Mesenchymal stem cell (in vitro differentiated cells and primary cell): ENCODE measurements at regions not wholly inside any gene's neighbourhood (a gene's known extent, or its start where the extent isn't known, plus 50 kb on each side); places are given as distances from the start of the nearest gene placed in this dataset.

Source experiments
- DNase-seq: peaks from one replicate; pipeline ENCODE4 v3.0.0-alpha.2; 2013
- H2AFZ ChIP-seq: one replicate; pipeline ENCODE4 v1.6.1; 2013; ENCODE audit warnings: low read depth, mild to moderate bottlenecking, control low read depth, inconsistent platforms, low read length, moderate library complexity
- H2AK5ac ChIP-seq: 2 replicates; pipeline ENCODE4 v1.6.1; 2013; ENCODE audit warnings: low read length, moderate library complexity, mild to moderate bottlenecking, inconsistent platforms; ENCODE audit not compliant: severe bottlenecking
- H2BK120ac ChIP-seq: one replicate; pipeline ENCODE4 v1.6.1; 2013; ENCODE audit warnings: low read depth, mild to moderate bottlenecking, inconsistent platforms, low read length, moderate library complexity
- H2BK12ac ChIP-seq, 2 experiments: one replicate each; pipeline ENCODE4 v1.6.1; 2013; ENCODE audit warnings: inconsistent platforms in 2 of 2, low read length in 2 of 2, mild to moderate bottlenecking in 2 of 2, moderate library complexity in 2 of 2, control low read depth in 1 of 2
- H2BK15ac ChIP-seq: one replicate; pipeline ENCODE4 v1.6.1; 2013; ENCODE audit warnings: mild to moderate bottlenecking, low read depth, inconsistent platforms; ENCODE audit not compliant: poor library complexity, severe bottlenecking
- H2BK5ac ChIP-seq: 2 replicates; pipeline ENCODE4 v1.6.1; 2013; ENCODE audit warnings: low read depth, mild to moderate bottlenecking, low read length, control low read depth, inconsistent platforms; ENCODE audit not compliant: poor library complexity, severe bottlenecking
- H3K14ac ChIP-seq, 2 experiments: one replicate each; pipeline ENCODE4 v1.6.1; 2013; ENCODE audit warnings: inconsistent platforms in 2 of 2, low read length in 2 of 2, control low read depth in 1 of 2, mild to moderate bottlenecking in 1 of 2, moderate library complexity in 1 of 2
- H3K18ac ChIP-seq, 2 experiments: one replicate each; pipeline ENCODE4 v1.6.1; 2013; ENCODE audit warnings: inconsistent platforms in 2 of 2, low read length in 2 of 2, control low read depth in 1 of 2, low read depth in 1 of 2, mild to moderate bottlenecking in 1 of 2
- H3K23ac ChIP-seq, 2 experiments: one replicate each; pipeline ENCODE4 v1.6.1; 2013; ENCODE audit warnings: inconsistent platforms in 2 of 2, low read length in 2 of 2, mild to moderate bottlenecking in 2 of 2, moderate library complexity in 2 of 2, control low read depth in 1 of 2
- H3K27ac ChIP-seq: 2 replicates; pipeline ENCODE4 v1.5.1; 2013; ENCODE audit warnings: mild to moderate bottlenecking, moderate library complexity, low read length, control low read depth, inconsistent platforms; ENCODE audit not compliant: poor library complexity, severe bottlenecking
- H3K27me3 ChIP-seq, 2 experiments: 2 replicates each; pipeline versions ENCODE4 v1.6.1 to v1.7.0; 2013; ENCODE audit warnings: low read length in 2 of 2, mild to moderate bottlenecking in 2 of 2, moderate library complexity in 2 of 2, control low read depth in 1 of 2, inconsistent platforms in 1 of 2; ENCODE audit not compliant: control insufficient read depth in 1 of 2, insufficient read depth in 1 of 2
- H3K36me3 ChIP-seq, 2 experiments: 2 replicates each; pipeline versions ENCODE4 v1.6.1 to v1.7.0; 2013; ENCODE audit warnings: low read length in 2 of 2, control low read depth in 1 of 2, inconsistent platforms in 1 of 2, low read depth in 1 of 2, mild to moderate bottlenecking in 1 of 2; ENCODE audit not compliant: insufficient read depth in 2 of 2, control insufficient read depth in 1 of 2
- H3K4ac ChIP-seq, 2 experiments: one replicate each; pipeline ENCODE4 v1.6.1; 2013; ENCODE audit warnings: inconsistent platforms in 2 of 2, low read length in 2 of 2, mild to moderate bottlenecking in 2 of 2, moderate library complexity in 2 of 2, control low read depth in 1 of 2, low read depth in 1 of 2
- H3K4me1 ChIP-seq: 2 replicates; pipeline ENCODE4 v1.6.1; 2013; ENCODE audit warnings: low read depth, low read length, control low read depth; ENCODE audit not compliant: control insufficient read depth, insufficient read depth
- H3K4me2 ChIP-seq: 2 replicates; pipeline ENCODE4 v1.6.1; 2013; ENCODE audit warnings: low read length, mild to moderate bottlenecking, inconsistent platforms; ENCODE audit not compliant: poor library complexity, severe bottlenecking
- H3K4me3 ChIP-seq, 2 experiments: 2 replicates each; pipeline versions ENCODE4 v1.5.1 to v1.7.0; 2013; ENCODE audit warnings: low read length in 2 of 2, mild to moderate bottlenecking in 2 of 2, control low read depth in 1 of 2, low read depth in 1 of 2; ENCODE audit not compliant: insufficient read depth in 1 of 2
- H3K79me1 ChIP-seq: replicated peaks from 2 replicates; pipeline ENCODE4 v1.6.1; 2013; ENCODE audit warnings: mild to moderate bottlenecking, control low read depth, low read length, inconsistent platforms; ENCODE audit not compliant: poor library complexity, severe bottlenecking
- H3K9ac ChIP-seq: 2 replicates; pipeline ENCODE4 v1.7.0; 2013; ENCODE audit warnings: mild to moderate bottlenecking, low read length, moderate library complexity
- H3K9me3 ChIP-seq: 2 replicates; pipeline ENCODE4 v1.7.0; 2013; ENCODE audit warnings: mild to moderate bottlenecking, low read length; ENCODE audit not compliant: control insufficient read depth
- H4K8ac ChIP-seq: one replicate; pipeline ENCODE4 v1.6.1; 2013; ENCODE audit warnings: inconsistent platforms, mild to moderate bottlenecking, low read length, moderate library complexity
- H4K91ac ChIP-seq: one replicate; pipeline ENCODE4 v1.6.1; 2013; ENCODE audit warnings: mild to moderate bottlenecking, low read length, inconsistent platforms
- WGBS: methylation state at CpG from one replicate; pipeline ENCODE4 v1.1.7; 2013; ENCODE audit warnings: mixed read lengths; 5-methylcytosine and 5-hydroxymethylcytosine counted together

DNA sequence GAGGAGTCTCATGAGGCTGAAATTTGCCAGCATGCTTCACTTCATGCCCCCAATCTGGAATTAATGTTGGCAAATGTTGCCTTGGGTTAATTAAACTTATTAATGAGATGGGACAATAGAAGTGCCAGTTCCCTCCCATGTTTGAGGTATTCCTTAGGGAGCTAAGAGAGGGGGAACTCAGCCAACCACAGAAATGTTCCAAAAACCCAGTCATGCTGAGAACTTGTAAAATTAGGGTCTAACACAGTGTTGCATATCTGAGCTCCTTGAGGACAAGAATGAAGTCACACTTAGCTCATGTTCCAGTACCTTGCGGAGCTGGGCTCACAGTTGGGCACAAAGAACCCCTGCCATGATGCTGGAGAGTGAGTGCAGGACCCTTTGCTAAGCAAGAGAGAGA is 89.4 kb downstream of the OAT start:
- no peak overlapping the region for H3K23ac ChIP-seq
- no peak overlapping the region for H3K18ac ChIP-seq
- H2BK5ac ChIP-seq, result no peak overlapping the region
- no peak overlapping the region for H2BK12ac ChIP-seq
- H3K36me3 ChIP-seq, result no peaks in the 10 kb centered on the region
- H4K91ac ChIP-seq, result no peak overlapping the region
- no peak for DNase-seq
- no peak overlapping the region for H3K4me2 ChIP-seq
- no peak overlapping the region for H3K4me3 ChIP-seq
- H3K14ac ChIP-seq, result no peak overlapping the region
- peaks cover 3% of the 10 kb centered on the region for H3K4me1 ChIP-seq
- no peak overlapping the region for H2BK15ac ChIP-seq
- no peak overlapping the region for H2BK120ac ChIP-seq
- WGBS, result 94% methylated on average over 1 of the region's 1 CpG
- no peak overlapping the region for H4K8ac ChIP-seq
- no peak overlapping the region for H3K27ac ChIP-seq
- peaks cover 0 to 28% of the 10 kb centered on the region in 2 experiments for H3K27me3 ChIP-seq
- no peak overlapping the region for H3K9ac ChIP-seq
- no peak overlapping the region for H3K4ac ChIP-seq
- no peaks in the 10 kb centered on the region for H3K79me1 ChIP-seq
- H2AFZ ChIP-seq, result no peak overlapping the region
- H3K9me3 ChIP-seq, result peaks cover 11% of the 10 kb centered on the region
- no peak overlapping the region for H2AK5ac ChIP-seq

DNA sequence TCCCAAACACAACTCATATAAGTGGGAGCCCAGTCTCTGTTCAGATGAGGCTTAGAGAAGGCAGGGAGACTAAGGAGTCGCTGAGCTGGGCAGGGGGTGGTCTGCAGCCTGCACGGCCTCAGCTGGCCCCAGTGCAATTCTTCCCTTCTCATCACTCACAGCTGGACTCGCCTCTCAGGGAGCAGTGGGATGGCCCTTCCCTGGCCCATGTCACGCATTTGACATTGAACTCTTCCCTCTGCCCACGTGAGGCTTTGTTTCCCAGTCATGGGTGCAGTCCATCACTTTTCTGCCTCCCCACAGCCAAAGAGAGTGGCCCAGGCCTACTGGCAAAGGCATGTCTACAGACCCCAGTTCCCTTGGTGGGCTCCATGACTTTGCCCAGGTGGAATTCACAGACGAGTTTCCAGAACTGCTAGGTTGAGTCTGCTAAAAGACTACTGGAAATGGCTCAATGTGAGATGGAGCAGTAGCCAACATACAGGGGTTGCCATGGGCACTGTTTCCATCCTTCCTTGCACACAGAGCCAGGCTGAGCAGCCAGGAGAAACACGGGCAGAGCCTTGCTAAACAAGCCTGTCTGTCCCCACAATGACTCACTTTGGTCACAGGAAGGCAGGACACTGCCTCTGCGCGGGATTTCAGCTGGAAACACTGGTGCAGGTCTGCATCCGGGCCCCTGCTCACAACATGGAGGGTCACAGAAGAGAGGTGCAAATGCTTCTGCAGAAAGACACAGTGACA is 90.1 kb downstream of the OAT start:
- 85% methylated on average over 10 of the region's 10 CpGs for WGBS
- no peaks in the 10 kb centered on the region for H3K36me3 ChIP-seq

DNA sequence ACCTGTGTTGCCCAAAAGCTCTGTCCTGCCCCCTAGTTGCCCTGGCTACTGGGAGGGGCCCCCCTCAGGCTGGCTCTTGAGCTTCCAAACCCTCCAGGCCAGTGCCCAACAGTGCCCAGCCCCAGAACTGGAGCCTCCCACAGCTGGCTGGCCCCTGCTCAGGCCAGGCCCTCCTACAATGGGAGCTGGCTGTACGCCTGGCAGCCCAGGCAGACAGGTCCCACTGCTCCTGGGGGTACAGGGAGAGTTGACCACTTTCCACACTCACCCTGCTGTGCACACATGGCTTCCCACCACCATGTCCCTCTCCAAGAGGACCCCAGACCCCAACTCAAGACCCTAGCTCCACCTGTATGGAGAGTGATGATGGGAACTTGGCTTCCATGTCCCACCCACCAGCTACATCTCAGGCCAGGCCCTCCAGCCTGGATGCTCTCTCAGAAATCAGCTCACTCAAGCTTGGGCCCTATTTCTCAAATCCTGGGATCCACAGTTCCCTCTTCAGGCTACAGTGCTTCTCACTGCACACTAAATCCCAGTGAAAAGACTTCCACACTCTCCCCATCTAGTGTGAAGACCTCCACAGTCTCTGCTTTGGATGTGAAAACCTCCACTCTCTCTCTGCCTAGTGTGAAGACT is 92.6 kb downstream of the OAT start:
- H2BK12ac ChIP-seq, result no peak overlapping the region
- peak overlapping the region; percentile 8 for H2BK15ac ChIP-seq
- peaks cover 0 to 43% of the 10 kb centered on the region in 2 experiments for H3K27me3 ChIP-seq
- no peak overlapping the region for H3K18ac ChIP-seq
- no peak for DNase-seq
- no peak overlapping the region for H3K27ac ChIP-seq
- no peaks in the 10 kb centered on the region for H3K79me1 ChIP-seq
- no peak overlapping the region for H3K14ac ChIP-seq
- H3K4me3 ChIP-seq, result no peak overlapping the region
- peaks cover 3% of the 10 kb centered on the region for H3K9me3 ChIP-seq
- no peak overlapping the region for H2BK5ac ChIP-seq
- H2AK5ac ChIP-seq, result no peak overlapping the region
- H3K4me2 ChIP-seq, result no peak overlapping the region
- H2AFZ ChIP-seq, result no peak overlapping the region
- H3K4ac ChIP-seq, result no peak overlapping the region
- H4K91ac ChIP-seq, result peak overlapping the region; percentile 79
- no peak overlapping the region for H3K9ac ChIP-seq
- H2BK120ac ChIP-seq, result peak overlapping the region; percentile 35
- WGBS, result no CpG with 5 or more reads among the region's 1 CpG
- no peaks in the 10 kb centered on the region for H3K36me3 ChIP-seq
- peaks cover 6% of the 10 kb centered on the region for H3K4me1 ChIP-seq
- no peak overlapping the region for H4K8ac ChIP-seq
- H3K23ac ChIP-seq, result no peak overlapping the region

More for the DNA sequence above, 90.1 kb downstream of the OAT start:
- no peak overlapping the region for H2BK120ac ChIP-seq
- no peak overlapping the region for H3K9ac ChIP-seq
- H2BK12ac ChIP-seq, result no peak overlapping the region
- peaks cover 11% of the 10 kb centered on the region for H3K9me3 ChIP-seq
- H4K91ac ChIP-seq, result no peak overlapping the region
- H2BK15ac ChIP-seq, result no peak overlapping the region
- peaks cover 0 to 32% of the 10 kb centered on the region in 2 experiments for H3K27me3 ChIP-seq
- no peak overlapping the region for H3K18ac ChIP-seq
- no peak overlapping the region for H2BK5ac ChIP-seq
- no peak overlapping the region for H3K4me3 ChIP-seq
- no peak overlapping the region for H2AK5ac ChIP-seq
- no peak overlapping the region for H3K14ac ChIP-seq
- H3K4ac ChIP-seq, result no peak overlapping the region
- H4K8ac ChIP-seq, result no peak overlapping the region
- H3K27ac ChIP-seq, result no peak overlapping the region
- H3K4me2 ChIP-seq, result no peak overlapping the region
- peaks cover 4% of the 10 kb centered on the region for H3K4me1 ChIP-seq
- no peak overlapping the region for H3K23ac ChIP-seq
- H2AFZ ChIP-seq, result no peak overlapping the region
- no peaks in the 10 kb centered on the region for H3K79me1 ChIP-seq
- no peak for DNase-seq

DNA sequence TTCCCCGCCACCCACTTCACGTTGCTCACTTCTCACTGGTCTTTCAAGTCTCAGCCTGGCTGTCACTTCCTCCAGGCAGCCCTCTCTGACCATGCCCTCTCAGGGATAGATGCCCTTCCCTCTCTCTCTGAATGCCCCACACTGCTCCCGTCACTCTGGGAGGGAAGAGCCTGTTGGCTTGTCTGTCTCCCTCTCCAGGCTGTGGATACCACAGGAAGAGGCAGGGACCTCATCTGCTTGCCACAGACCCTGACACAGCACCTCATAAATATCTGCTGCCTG is 93.1 kb downstream of the OAT start:
- H3K4me3 ChIP-seq, result no peak overlapping the region
- peaks cover 0 to 43% of the 10 kb centered on the region in 2 experiments for H3K27me3 ChIP-seq
- H3K4me2 ChIP-seq, result no peak overlapping the region
- no peak overlapping the region for H2BK5ac ChIP-seq
- no peak overlapping the region for H4K91ac ChIP-seq
- no peak overlapping the region for H3K4ac ChIP-seq
- no peak overlapping the region for H3K9ac ChIP-seq
- no peak overlapping the region for H4K8ac ChIP-seq
- H2BK15ac ChIP-seq, result no peak overlapping the region
- DNase-seq, result no peak
- H2AFZ ChIP-seq, result no peak overlapping the region
- H3K18ac ChIP-seq, result peak overlapping the region in 1 of 2 experiments; percentile 16
- no peak overlapping the region for H3K27ac ChIP-seq
- no peak overlapping the region for H2AK5ac ChIP-seq
- peak overlapping the region; percentile 35 for H2BK120ac ChIP-seq
- 83% methylated on average over 3 of the region's 3 CpGs for WGBS
- H3K9me3 ChIP-seq, result no peaks in the 10 kb centered on the region
- H2BK12ac ChIP-seq, result no peak overlapping the region
- H3K14ac ChIP-seq, result no peak overlapping the region
- H3K36me3 ChIP-seq, result no peaks in the 10 kb centered on the region
- peaks cover 7% of the 10 kb centered on the region for H3K4me1 ChIP-seq
- H3K23ac ChIP-seq, result no peak overlapping the region
- no peaks in the 10 kb centered on the region for H3K79me1 ChIP-seq
